RCC 7860 (cell line): ENCODE measurements at regions not wholly inside any gene's neighbourhood (a gene's known extent, or its start where the extent isn't known, plus 50 kb on each side); places are given as distances from the start of the nearest gene placed in this dataset.
A peak's percentile ranks its signal among the peaks of the same experiment; 100 is the strongest.

Source experiments
- DNase-seq: peaks from one replicate; pipeline ENCODE4 v3.0.0-alpha.2; 2015; ENCODE audit warnings: low spot score
- FAIRE-seq: peaks from 2 replicates; lab custom pipeline; 2012; peaks lifted over from hg19 to GRCh38; lab: Jason Lieb, UNC

DNA sequence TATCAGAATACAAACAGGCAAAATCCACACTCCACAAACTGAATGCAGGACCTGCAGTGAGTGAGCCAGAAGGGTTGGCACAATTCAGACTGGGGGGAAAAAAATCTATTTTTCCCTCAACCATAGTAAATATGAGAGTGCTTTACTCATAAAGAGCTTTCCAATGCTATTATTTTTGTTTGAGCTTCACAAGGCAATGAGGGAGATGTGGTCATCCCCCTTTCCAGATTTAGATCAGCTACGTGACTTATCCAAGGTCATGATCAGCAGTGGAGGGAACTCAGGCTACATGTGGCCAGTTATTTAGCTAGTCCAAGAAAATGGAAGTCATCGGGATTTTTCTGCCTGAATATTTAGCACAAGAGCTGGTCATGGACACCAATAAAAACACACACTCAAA is 120.4 kb upstream of the KLF7 start:
- DNase-seq (no peak), FAIRE-seq (no peak)

GRCh38 chr2:207288628-207289027 is 122.9 kb upstream of the KLF7 start:
- no peak for DNase-seq
- FAIRE-seq = no peak

DNA sequence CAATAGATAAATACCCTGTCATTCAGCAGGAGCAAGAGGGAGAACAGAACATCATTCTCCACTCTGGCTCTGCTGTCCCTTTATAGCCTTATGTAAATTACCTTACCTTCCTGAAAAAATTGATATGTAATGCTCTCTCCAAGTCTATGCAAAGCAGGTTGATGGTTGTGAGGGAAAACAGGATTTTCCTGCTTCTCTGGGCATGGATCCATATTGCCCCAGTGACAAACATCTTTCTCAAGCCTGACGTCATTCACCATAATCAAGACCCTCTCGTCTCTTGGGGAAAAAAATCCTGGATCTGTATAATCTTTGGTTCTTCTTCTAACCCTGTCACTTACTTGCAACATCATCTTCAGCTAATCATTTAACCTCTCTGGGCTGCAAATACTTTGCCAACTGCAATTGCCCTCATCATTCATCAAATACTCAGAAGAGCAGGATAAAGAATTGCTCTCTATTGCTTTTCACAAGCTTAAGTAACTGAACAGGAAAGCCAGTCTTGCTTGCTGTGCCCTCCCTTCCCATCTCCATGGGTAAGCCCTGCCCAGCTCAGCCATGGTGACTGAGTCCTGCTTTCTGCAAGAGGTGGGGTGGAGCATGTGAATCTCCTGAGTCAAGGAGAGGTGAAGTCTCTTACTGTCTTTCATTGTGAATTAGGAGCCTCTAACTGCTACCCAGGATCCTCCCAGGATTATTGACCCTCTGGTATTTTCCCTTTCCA is 123.7 kb upstream of the KLF7 start:
- FAIRE-seq (no peak), DNase-seq (no peak)

DNA sequence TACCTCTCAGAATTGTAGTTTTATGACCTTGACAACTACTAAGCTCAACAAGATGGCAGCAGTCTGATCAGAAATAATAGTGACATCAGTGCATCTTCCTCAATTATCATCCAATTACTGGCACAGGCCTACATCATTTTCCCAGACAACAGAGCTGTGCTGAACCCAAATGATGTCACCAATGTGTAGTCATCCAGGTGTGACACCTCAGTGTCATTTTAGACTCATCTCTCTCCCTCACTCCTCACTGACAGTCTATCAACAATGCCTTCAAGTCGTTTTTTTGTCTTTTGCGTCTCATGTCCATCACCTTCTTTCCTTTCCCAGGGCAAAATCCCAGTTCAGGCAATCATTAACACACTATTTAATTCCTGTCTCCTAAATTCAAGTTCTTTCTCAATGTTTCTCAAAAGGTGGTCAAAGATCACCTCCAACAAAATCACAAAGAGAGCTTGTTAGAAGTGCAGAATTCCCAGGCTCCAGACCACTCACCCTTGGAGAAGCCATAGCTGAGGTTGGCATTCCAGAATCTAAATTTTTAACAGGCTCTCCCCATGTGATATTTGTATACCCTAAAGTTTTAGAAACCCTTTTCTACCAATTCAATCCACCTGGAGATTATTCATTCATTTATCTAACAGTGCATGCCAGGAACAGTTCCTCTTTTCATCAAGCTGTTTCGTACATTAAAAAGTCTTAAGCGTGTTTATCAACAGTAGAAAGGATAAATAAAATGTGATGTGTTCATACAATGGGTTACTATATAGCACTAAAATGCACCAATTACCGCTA is 125.3 kb upstream of the KLF7 start:
- FAIRE-seq (no peak), DNase-seq (no peak)

GRCh38 chr2:207291625-207292252 is 126.0 kb upstream of the KLF7 start:
- DNase-seq (no peak), FAIRE-seq (no peak)

- FAIRE-seq (no peak), DNase-seq (no peak)
These were observed 130.7 kb upstream of the KLF7 start for GRCh38 chr2:207296265-207296948.

- FAIRE-seq = no peak
These were observed 135.1 kb upstream of the KLF7 start for GRCh38 chr2:207300817-207301216.

GRCh38 chr2:207304761-207305160 is 139.0 kb upstream of the KLF7 start:
- DNase-seq = no peak
- FAIRE-seq = no peak

More at GRCh38 chr2:207300817-207301216, 135.1 kb upstream of the KLF7 start:
- DNase-seq = no peak

DNA sequence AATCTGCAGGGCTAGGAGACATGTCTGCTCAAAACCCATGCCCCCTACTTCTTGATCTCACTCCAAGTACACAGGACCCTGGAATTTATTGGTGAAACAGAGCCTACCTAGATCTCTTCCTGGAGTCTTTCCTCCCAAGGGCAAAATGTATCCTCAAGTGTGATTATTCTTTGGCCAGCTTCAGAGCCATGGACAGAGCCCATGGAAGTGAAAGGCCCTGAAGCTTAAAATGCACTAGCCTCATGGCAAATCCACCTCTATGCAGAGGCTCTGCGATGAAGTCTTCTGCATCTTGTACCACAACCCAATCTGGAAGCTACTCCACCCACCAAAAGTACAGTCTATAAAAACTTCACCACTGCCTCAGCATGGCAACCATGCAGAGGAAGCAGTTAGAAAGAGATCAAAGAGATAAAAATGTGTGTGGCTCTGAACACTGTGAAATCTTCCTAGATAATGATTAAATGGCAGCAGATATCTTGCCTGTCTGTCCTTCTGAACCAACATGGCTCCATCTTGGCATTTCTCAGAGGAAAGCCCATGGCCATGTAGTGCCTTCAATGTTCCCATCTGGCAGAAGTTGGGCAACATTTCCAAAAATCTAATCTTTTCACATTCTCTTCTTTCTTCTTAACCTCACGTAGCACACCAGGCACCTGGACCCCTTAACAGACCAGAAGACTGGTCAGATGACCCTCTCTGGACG is 142.9 kb upstream of the KLF7 start:
- DNase-seq (no peak), FAIRE-seq (no peak)

DNA sequence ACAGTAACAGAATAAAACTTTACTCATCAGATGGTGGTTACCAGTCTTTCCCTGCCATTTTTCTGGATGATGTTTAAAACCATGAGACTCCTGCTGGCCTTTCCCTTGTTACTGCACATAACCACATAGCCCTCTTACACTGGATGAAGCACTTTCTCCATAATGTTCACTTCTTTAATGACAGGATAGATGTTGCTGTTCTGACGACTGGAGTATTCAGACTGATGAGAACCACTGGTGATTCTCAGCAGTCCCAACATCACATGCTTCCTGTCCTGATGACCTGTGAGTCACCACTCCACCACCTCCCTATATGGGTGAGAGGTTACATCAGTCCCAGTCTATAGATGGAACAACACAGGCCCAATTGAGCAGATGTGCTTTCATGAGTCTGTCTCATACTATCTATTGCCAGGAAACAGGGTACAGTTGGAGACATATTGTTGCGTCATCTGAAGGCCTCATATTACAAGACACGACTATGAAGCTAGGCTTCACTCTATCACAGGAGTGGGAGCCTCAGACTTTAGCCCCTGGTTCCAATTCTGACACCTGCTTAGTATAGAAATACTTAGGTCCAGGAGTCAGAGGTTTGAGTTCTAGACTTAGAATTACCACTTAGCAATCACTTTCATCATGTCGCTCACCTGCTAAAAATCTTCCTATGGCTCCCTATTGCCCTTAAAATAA is 145.7 kb upstream of the KLF7 start:
- DNase-seq (peak; percentile 84), FAIRE-seq (peak; percentile 85)

GRCh38 chr2:207312006-207312356 is 146.2 kb upstream of the KLF7 start:
- FAIRE-seq (no peak), DNase-seq (no peak)

DNA sequence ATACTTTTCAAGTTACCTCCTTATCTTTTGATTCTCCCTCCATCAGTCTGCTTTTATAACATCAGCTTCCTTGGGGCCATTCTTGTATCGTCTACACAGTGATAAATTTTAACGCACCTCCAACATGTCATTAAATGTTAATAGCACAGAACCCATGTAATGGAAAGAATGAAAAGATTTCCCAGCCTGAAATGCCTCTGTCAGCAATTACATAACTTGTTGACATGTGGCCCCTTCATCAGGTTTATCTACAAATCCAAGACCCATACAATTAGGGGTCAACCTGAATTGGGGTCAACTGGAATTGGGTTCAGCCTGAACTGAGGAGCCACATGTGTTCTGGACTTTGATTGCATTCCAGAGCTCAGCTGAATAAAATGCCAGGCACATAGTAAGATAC is 148.2 kb upstream of the KLF7 start:
- DNase-seq = no peak
- FAIRE-seq = no peak

DNA sequence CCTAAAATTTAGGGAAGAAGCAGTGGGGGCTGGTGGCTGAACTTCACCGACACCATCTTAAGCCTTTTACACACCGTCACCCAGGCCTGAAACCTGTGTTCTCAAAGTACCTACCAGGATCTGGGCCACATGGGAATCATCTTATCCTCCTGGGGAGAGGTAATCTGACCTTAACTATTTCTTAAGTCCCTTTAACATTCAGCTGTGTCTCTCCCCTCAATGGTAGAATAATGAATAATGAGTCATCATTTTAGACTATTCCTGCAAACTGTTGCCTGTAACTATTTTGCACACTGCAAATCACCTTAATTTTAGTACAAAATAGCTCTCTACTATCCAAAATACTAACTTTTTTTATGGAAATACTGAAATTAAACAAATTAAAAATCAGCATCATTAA is 149.4 kb upstream of the KLF7 start:
- no peak for DNase-seq
- no peak for FAIRE-seq

- FAIRE-seq = no peak
- no peak for DNase-seq
These were observed 150.7 kb upstream of the KLF7 start for GRCh38 chr2:207316484-207316883.

DNA sequence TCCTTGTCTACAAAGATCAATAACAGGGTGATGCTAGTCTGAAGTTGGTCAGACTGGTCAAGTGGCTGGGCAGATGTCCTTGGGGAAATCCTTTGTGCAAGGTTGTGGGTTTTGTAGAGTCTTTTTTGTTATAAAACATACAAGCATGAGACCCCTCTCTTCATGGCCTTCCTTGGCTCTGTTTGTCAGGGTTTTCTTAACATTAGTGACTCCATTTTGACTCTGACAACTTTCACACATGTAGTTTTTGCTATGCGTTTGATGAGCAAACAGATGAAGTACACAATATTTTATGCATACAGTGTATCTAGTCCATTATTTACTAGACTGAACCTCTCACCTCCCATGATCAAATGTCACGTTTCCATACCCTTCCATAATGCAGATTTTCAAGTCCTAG is 151.2 kb upstream of the KLF7 start:
- DNase-seq (no peak), FAIRE-seq (no peak)

DNA sequence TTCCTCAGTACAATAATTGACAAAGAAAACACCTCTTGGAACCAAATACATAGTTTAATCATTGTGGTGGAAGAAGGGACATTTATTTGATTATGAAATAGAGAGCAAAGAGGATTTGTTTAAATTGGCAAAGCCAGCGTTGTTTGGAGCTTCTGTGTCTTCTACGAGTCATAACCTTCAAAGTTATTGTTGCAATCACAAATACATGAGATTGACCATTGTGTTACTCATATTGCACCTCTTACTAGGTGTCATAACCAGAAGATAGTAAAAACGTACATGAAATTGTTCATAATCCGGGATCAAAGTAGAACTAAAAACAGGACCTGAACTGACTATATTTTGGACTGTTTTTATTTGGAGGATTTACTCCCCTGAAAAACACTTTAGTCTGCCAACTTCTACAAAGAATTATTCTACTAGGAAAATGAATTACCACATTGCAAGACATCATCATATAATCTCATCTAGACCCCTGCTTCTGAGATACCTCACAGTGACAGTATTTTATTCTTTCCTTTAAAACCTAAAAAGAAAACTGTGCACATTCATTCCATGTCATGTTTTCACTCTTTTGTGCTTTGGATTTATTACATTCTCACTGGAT is 151.7 kb upstream of the KLF7 start:
- FAIRE-seq = peak; percentile 17
- DNase-seq = no peak

DNA sequence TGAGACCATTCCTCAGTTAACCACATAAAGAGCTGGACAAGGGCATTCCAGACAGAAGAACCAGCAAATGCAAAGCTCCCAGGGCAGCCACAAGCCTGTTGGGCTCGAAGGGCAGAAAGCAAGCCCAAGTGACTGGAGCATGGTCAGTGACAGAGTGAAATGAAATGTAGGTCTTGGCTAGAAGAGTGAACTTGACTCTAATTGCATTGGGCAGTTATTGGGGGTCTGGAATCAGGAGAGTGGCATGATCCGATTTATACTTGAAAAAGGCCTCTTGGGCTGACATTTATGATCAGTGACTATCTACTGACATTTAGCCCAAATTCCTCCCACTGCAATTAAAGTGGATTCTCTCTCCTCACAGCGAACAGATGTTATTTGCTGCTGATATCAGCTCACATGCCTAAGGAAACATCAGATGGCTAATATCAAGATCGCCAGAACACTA is 152.5 kb upstream of the KLF7 start:
- DNase-seq (no peak), FAIRE-seq (no peak)

DNA sequence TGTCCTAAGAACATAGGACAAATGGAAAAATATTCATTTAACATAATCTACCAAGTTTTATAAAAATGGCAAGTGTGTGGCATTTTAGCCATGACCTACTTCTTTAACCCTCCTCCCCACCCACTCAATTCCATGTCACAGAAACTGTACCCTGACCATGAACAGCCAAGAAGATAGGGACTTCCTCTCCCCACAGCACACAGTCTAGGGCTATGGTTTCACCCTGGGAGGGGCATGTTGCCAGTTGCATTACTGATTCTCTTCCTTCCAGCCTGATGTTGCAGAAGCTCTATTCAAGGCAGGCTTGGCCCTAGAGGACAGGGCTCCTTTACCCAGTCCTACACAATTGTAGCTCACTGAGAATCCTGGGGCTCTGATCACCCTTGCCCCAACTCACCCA is 153.6 kb upstream of the KLF7 start:
- DNase-seq (no peak), FAIRE-seq (no peak)

DNA sequence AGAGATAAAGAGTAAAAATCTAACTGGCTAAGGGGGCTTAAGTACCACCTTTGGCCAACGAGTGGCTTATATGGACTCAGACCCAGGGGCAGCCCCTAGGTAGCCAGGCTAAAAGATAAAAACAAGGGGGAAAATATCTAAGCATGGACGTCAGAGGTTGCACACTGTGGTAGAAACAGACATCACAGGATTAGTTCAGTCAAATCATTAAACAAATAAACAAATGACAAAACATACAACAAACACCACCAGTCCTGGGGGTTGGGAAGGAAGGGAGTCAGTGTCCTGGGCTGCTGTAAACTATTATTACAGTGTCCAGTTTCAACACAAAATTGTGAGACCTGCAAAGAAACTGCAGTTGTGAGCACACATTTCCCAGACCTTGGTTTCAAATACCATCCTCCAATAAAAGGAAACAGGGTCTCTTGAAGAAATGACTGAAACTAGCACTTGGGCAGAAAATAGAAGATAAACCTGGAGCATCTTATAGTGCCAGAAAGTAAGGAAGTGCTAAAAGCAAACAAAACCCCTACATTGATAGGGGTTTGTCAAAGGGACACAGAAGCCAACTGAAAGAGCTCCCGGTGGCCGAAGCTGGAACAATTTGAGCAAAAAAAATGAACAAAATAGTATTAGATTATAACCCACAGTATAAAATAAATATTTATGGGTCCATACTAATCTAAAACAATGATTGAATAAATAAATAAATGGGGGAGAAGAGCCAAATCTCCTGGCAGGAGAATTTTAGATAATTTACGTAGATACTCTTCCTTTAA is 154.8 kb upstream of the KLF7 start:
- FAIRE-seq = no peak
- DNase-seq = no peak
